A549 (cell line): ENCODE measurements at regions not wholly inside any gene's neighbourhood (a gene's known extent, or its start where the extent isn't known, plus 50 kb on each side); places are given as distances from the start of the nearest gene placed in this dataset.
A peak's percentile ranks its signal among the peaks of the same experiment; 100 is the strongest.

Experiments
- BCL3 ChIP-seq: fragments of >200 bp; sonication (Bioruptor Twin); formaldehyde crosslinking; IDR thresholded peaks from 3 replicates; pipeline ENCODE4 v1.6.1; 2016
- CEBPB ChIP-seq, 2 experiments: fragments of >200 bp in 1 of 2; sonication (Bioruptor Twin) in 1 of 2; formaldehyde crosslinking in 1 of 2; IDR thresholded peaks; 2 replicates each; pipeline ENCODE4 v1.6.1; 2012 to 2016
- ELK1 ChIP-seq: fragments of 150-350 bp; IDR thresholded peaks from 2 replicates; pipeline ENCODE4 v1.6.1; 2014; ENCODE audit warnings: low read depth, mild to moderate bottlenecking, low read length
- FOSL2 ChIP-seq, 2 experiments: fragments of 450-650 bp in 1 of 2; fragments of >200 bp in 1 of 2; sonication (Bioruptor Twin) in 1 of 2; formaldehyde crosslinking; IDR thresholded peaks; 2 replicates each; pipeline versions ENCODE4 v1.5.0 to v1.6.1; 2016 to 2020; ENCODE audit warnings: mild to moderate bottlenecking in 1 of 2, moderate library complexity in 1 of 2
- JUNB ChIP-seq: fragments of >200 bp; sonication (Bioruptor Twin); formaldehyde crosslinking; IDR thresholded peaks from 2 replicates; pipeline ENCODE4 v1.6.1; 2016
- MAFK ChIP-seq: fragments of 450-650 bp; IDR thresholded peaks from 2 replicates; pipeline ENCODE4 v1.6.1; 2014; ENCODE audit not compliant: partially characterized antibody
- MAX ChIP-seq: IDR thresholded peaks from 2 replicates; pipeline ENCODE4 v1.6.1; 2012
- MAZ ChIP-seq: fragments of 150-350 bp; IDR thresholded peaks from 2 replicates; pipeline ENCODE4 v1.6.1; 2014; ENCODE audit warnings: antibody characterized with exemption, low read depth, low read length, borderline replicate concordance
- NFE2L2 ChIP-seq: fragments of 150-350 bp; conservative IDR thresholded peaks from 2 replicates; pipeline ENCODE4 v1.6.1; 2014; ENCODE audit warnings: low read length
- NPAS2 ChIP-seq: fragments of 250-450 bp; sonication (Bioruptor Pico); IDR thresholded peaks from 2 replicates; pipeline ENCODE4 v1.8.0; 2022; ENCODE audit warnings: mild to moderate bottlenecking, moderate library complexity, borderline replicate concordance
- NR3C1 ChIP-seq: fragments of >200 bp; sonication (Bioruptor Twin); formaldehyde crosslinking; IDR thresholded peaks from 3 replicates; pipeline ENCODE4 v1.6.1; 2017
- PBX3 ChIP-seq: IDR thresholded peaks from 2 replicates; pipeline ENCODE4 v1.6.1; 2012
- PHF8 ChIP-seq: fragments of 200-600 bp; sonication (generic); IDR thresholded peaks from 2 replicates; pipeline ENCODE4 v1.6.1; 2016; ENCODE audit warnings: low read depth, mild to moderate bottlenecking, antibody characterized with exemption, moderate library complexity, borderline replicate concordance
- RARB ChIP-seq: fragments of 250-450 bp; sonication (Bioruptor Pico); IDR thresholded peaks from 2 replicates; pipeline ENCODE4 v1.8.0; 2021; ENCODE audit warnings: mild to moderate bottlenecking, moderate library complexity
- REST ChIP-seq: fragments of 200-600 bp; sonication (generic); IDR thresholded peaks from 2 replicates; pipeline ENCODE4 v1.6.1; 2016; ENCODE audit warnings: antibody characterized with exemption, mild to moderate bottlenecking, moderate library complexity
- RNF2 ChIP-seq: fragments of 200-600 bp; sonication (generic); IDR thresholded peaks from 2 replicates; pipeline ENCODE4 v1.6.1; 2016; ENCODE audit warnings: low read depth, mild to moderate bottlenecking, antibody characterized with exemption, moderate library complexity, borderline replicate concordance
- TP53 ChIP-seq: fragments of 250-450 bp; sonication (Bioruptor Pico); IDR thresholded peaks from 2 replicates; pipeline ENCODE4 v1.5.0; 2021; ENCODE audit warnings: mild to moderate bottlenecking, moderate library complexity
- USF2 ChIP-seq: fragments of 450-650 bp; IDR thresholded peaks from 2 replicates; pipeline ENCODE4 v1.6.1; 2014; ENCODE audit warnings: antibody characterized with exemption
- ZFP36 ChIP-seq: fragments of 450-650 bp; IDR thresholded peaks from 2 replicates; pipeline ENCODE4 v1.6.1; 2014; ENCODE audit warnings: borderline replicate concordance; ENCODE audit not compliant: partially characterized antibody

- TF ChIP-seq REST (no peak), BCL3 (peak; percentile 97; the same call in 2 of the 3 replicates), MAZ (no peak), NPAS2 (CRISPR knock-in tag) (no peak), FOSL2 (IDR thresholded peaks at IDR 0.05) (peak; percentile 79), FOSL2 (CRISPR knock-in tag; IDR thresholded peaks at IDR 0.05) (peak; percentile 81), PBX3 (peak; percentile 58), NFE2L2 (peak; percentile 43; the same call in 1 of the 2 replicates), RARB (no peak), CEBPB (IDR thresholded peaks at IDR 0.05) (peak; percentile 95 to 97), PHF8 (no peak), ELK1 (no peak), TP53 (CRISPR knock-in tag) (no peak), MAFK (peak; percentile 86), USF2 (no peak), MAX (peak; percentile 57), JUNB (peak; percentile 94), NR3C1 (no peak), ZFP36 (no peak), RNF2 (no peak)
Measured at GRCh38 chr4:13988353-13989305, 361.1 kb upstream of the BOD1L1 start (continued).
